A204.1 (cell line): ENCODE measurements at regions not wholly inside any gene's neighbourhood (a gene's known extent, or its start where the extent isn't known, plus 50 kb on each side); places are given as distances from the start of the nearest gene placed in this dataset.
"Not testable (repeated sequence)": the region's sequence is repeated elsewhere in the genome, so short reads cannot be mapped to it uniquely, and the experiment has no call there.

Experiments
- FAIRE-seq: peaks from 2 replicates; lab custom pipeline; 2012; peaks lifted over from hg19 to GRCh38; lab: Jason Lieb, UNC

GRCh38 chr13:64186503-64187250, 2771.0 kb upstream of the PCDH20 start:
- FAIRE-seq: no peak

- no peak for FAIRE-seq
Observed at GRCh38 chr13:64186071-64186470, 2770.4 kb upstream of the PCDH20 start.

- FAIRE-seq: peak; percentile 47
Observed at GRCh38 chr13:64180756-64181155, 2765.1 kb upstream of the PCDH20 start.

GRCh38 chr13:64165826-64166225, 2750.2 kb upstream of the PCDH20 start:
- no peak for FAIRE-seq

- no peak for FAIRE-seq
Observed at GRCh38 chr13:64164435-64164834, 2748.8 kb upstream of the PCDH20 start.

- FAIRE-seq: no peak
Observed at GRCh38 chr13:64160479-64160878, 2744.8 kb upstream of the PCDH20 start.

- FAIRE-seq: no peak
Observed at GRCh38 chr13:64158908-64159307, 2743.3 kb upstream of the PCDH20 start.

- peak; percentile 23 for FAIRE-seq
Observed at GRCh38 chr13:64154514-64154913, 2738.9 kb upstream of the PCDH20 start.

GRCh38 chr13:64130600-64130999, 2715.0 kb upstream of the PCDH20 start:
- FAIRE-seq: no peak

GRCh38 chr13:64130171-64130570, 2714.5 kb upstream of the PCDH20 start:
- no peak for FAIRE-seq

- no peak for FAIRE-seq
Observed at GRCh38 chr13:64127856-64128255, 2712.2 kb upstream of the PCDH20 start.

- no peak for FAIRE-seq
Observed at GRCh38 chr13:64127192-64127591, 2711.5 kb upstream of the PCDH20 start.

GRCh38 chr13:64121023-64121709, 2705.5 kb upstream of the PCDH20 start:
- not testable (repeated sequence) for FAIRE-seq

- no peak for FAIRE-seq
Observed at GRCh38 chr13:64099994-64100393, 2684.3 kb upstream of the PCDH20 start.

GRCh38 chr13:64090311-64090710, 2674.7 kb upstream of the PCDH20 start:
- no peak for FAIRE-seq

GRCh38 chr13:64088491-64088890, 2672.8 kb upstream of the PCDH20 start:
- FAIRE-seq: no peak

- FAIRE-seq: no peak
Observed at GRCh38 chr13:64087624-64088023, 2672.0 kb upstream of the PCDH20 start.

GRCh38 chr13:64083811-64084210, 2668.2 kb upstream of the PCDH20 start:
- no peak for FAIRE-seq

GRCh38 chr13:64083396-64083795, 2667.7 kb upstream of the PCDH20 start:
- no peak for FAIRE-seq

- no peak for FAIRE-seq
Observed at GRCh38 chr13:64078480-64078936, 2662.9 kb upstream of the PCDH20 start.

- FAIRE-seq: no peak
Observed at GRCh38 chr13:64078025-64078424, 2662.4 kb upstream of the PCDH20 start.

- FAIRE-seq: not testable (repeated sequence)
Observed at GRCh38 chr13:64077132-64077835, 2661.6 kb upstream of the PCDH20 start.
